22Rv1 (cell line): ENCODE measurements at regions not wholly inside any gene's neighbourhood (a gene's known extent, or its start where the extent isn't known, plus 50 kb on each side); places are given as distances from the start of the nearest gene placed in this dataset.

Experiments used
- ZFX ChIP-seq: fragments of 450-650 bp; IDR thresholded peaks from 2 replicates; pipeline ENCODE4 v1.6.1; 2017; ENCODE audit warnings: antibody characterized with exemption, borderline replicate concordance
- TF ChIP-seq, protein P1 (sequence below): fragments of 450-650 bp; IDR thresholded peaks from 2 replicates; pipeline ENCODE4 v1.5.1; 2017; ENCODE audit warnings: mild to moderate bottlenecking

DNA sequence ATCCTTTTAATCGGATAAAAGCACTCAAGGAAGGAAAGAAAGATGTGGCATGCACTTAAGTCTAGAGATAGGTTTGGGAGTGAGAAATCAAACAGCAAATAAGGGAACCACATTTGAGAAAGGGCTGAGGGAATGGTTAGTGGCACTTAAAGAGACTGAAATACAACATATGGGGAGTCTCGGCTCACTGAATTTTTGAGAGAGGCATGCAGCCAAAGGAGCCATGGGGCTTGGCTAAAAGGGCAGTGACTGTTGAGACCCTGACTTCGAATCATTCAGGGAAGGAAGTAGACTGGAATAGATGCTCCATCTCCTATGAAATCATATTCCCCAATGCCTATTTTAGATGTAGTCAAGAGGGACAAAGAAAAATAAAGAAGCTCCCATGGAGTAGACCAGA lies 58.3 kb upstream of the HAO2 start:
- TF ChIP-seq, protein P1, sequence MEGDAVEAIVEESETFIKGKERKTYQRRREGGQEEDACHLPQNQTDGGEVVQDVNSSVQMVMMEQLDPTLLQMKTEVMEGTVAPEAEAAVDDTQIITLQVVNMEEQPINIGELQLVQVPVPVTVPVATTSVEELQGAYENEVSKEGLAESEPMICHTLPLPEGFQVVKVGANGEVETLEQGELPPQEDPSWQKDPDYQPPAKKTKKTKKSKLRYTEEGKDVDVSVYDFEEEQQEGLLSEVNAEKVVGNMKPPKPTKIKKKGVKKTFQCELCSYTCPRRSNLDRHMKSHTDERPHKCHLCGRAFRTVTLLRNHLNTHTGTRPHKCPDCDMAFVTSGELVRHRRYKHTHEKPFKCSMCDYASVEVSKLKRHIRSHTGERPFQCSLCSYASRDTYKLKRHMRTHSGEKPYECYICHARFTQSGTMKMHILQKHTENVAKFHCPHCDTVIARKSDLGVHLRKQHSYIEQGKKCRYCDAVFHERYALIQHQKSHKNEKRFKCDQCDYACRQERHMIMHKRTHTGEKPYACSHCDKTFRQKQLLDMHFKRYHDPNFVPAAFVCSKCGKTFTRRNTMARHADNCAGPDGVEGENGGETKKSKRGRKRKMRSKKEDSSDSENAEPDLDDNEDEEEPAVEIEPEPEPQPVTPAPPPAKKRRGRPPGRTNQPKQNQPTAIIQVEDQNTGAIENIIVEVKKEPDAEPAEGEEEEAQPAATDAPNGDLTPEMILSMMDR = no peak
- no peak for TF ChIP-seq ZFX
